Dermis blood vessel endothelial cell (primary cell): ENCODE measurements at regions not wholly inside any gene's neighbourhood (a gene's known extent, or its start where the extent isn't known, plus 50 kb on each side); places are given as distances from the start of the nearest gene placed in this dataset.

Experiments
- DNase-seq: peaks from one replicate; pipeline ENCODE4 v3.0.0; 2010

DNA sequence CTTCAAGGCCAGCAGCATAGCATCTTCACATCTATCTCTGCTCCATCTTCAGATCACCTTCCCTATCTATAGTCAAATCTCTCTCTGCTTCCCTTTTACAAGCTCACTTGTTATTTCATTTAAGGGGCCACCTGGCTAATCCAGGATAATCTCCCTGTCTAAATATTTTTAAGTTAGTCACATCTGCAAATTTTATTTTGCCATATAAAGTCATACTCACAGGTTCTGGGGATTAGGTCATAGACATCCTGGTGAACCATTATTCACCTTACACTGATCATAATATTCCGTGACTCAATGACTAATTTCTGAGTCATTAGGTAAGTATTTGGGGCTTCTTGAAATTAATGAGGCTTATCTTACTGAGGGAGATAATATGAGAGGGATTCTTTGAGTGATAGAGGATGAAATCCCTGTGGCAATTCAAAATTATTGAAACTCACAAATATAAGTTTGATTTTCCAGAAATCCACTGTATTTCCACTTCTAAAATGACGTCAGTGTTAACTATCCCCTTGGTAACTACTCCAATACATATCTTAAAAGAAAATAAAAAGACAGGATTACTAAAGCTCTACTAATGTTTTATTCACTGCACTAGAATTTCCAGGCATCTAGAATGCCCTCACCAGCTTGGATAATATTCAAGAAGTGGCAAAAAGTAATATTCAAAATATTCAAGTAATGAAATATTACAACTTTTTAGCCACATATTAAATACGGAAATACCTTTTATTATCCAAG is 93.7 kb upstream of the RBMS3 start:
- DNase-seq: peak; percentile 77

DNA sequence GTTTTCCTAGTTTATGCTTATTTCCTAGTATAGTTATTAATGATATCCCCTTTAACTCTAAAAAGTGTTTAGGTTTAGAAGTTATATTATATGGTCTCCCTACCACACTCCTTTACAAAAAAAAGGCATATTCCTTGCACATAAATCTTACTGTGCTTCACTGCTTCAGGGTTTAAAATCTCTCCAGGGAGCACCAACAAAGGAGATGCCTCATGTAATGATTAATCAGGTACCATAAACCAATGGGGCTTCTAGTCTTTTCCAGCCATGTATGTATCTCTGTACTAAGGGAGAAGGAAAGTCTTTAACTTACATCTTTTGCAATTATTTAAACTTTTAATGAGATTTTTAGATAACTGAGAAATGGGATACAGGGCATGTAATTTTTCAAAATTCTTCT is 91.5 kb upstream of the RBMS3 start:
- DNase-seq: no peak

DNA sequence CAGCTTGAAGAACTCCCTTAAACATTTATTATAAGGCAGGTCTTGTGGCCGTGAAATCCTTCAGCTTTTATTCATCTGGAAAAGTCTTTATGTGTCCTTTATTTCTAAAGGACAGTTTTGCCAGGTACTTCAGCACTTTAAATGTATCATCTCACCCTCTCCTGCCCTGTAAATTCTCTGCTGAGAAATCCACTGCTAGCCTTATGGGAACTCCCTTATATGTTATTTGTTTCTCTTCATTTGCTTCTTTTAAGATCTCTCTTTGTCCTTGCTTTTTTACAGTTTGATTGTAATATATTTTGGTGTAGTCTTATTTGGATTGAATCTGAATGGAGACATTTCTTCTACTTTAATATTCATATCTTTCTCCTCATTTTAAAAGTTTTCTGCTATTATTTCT is 86.7 kb upstream of the RBMS3 start:
- no peak for DNase-seq

- DNase-seq: no peak
These were observed 85.8 kb upstream of the RBMS3 start for GRCh38 chr3:29195056-29195455.

- no peak for DNase-seq
These were observed 79.3 kb upstream of the RBMS3 start for GRCh38 chr3:29201604-29202003.

DNA sequence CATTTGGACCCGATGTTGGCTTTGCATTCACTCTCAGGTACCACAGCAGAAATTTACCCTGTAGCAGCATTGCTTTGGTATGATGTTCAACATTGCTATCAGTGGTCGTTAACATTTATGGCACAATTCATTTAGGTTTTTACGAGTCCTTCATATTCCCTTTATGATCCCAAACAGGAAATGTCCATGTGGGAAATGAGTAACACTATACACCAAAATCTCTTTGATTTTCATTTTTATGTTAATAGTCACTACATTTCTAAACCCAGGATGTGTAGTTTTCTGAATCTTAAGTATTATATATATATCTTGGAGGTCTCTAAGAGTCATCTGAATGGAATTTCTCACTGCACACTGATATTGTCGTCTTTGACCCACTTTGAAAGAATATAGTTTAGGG is 78.5 kb upstream of the RBMS3 start:
- DNase-seq: peak; percentile 40

GRCh38 chr3:29203851-29204250 is 77.0 kb upstream of the RBMS3 start:
- DNase-seq: no peak

- no peak for DNase-seq
These were observed 73.4 kb upstream of the RBMS3 start for GRCh38 chr3:29207427-29207826.

- DNase-seq: no peak
These were observed 68.0 kb upstream of the RBMS3 start for GRCh38 chr3:29212789-29213433.

DNA sequence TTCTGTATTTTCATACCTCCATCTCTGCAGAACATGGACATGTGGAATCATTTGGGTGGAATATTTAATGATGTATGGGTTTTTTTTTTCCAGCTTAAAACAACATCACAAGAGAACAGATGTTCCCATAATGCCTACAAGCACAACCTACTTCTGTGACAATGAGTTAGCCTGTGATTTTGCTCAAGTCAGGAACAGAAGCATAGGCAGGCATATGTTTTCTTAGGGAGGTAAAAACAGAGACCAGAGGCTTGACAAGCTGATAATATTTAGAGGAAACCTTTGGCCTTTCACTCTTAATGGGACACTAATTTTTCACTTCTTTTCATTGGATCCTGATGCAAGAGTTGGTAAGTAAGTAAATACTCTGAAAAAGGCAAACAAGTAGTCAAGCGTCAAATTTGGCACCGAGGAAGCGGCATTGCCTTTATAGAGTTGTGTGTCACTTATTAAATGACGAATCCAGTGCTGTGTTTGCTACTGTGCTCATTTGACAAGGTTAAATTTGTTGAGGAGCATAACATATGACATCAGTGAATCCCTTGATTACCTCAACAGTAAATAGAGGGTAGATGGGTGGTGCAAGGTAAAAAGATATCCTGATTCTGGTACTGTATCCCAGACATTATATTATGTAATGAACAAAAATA is 66.7 kb upstream of the RBMS3 start:
- DNase-seq: no peak

- DNase-seq: no peak
These were observed 64.9 kb upstream of the RBMS3 start for GRCh38 chr3:29215948-29216347.

- no peak for DNase-seq
These were observed 54.2 kb upstream of the RBMS3 start for GRCh38 chr3:29226706-29227105.

- no peak for DNase-seq
These were observed 53.6 kb upstream of the RBMS3 start for GRCh38 chr3:29227307-29227706.
